ENCODE measurements at regions not wholly inside any gene's neighbourhood (a gene's known extent, or its start where the extent isn't known, plus 50 kb on each side); places are given as distances from the start of the nearest gene placed in this dataset.

DNA sequence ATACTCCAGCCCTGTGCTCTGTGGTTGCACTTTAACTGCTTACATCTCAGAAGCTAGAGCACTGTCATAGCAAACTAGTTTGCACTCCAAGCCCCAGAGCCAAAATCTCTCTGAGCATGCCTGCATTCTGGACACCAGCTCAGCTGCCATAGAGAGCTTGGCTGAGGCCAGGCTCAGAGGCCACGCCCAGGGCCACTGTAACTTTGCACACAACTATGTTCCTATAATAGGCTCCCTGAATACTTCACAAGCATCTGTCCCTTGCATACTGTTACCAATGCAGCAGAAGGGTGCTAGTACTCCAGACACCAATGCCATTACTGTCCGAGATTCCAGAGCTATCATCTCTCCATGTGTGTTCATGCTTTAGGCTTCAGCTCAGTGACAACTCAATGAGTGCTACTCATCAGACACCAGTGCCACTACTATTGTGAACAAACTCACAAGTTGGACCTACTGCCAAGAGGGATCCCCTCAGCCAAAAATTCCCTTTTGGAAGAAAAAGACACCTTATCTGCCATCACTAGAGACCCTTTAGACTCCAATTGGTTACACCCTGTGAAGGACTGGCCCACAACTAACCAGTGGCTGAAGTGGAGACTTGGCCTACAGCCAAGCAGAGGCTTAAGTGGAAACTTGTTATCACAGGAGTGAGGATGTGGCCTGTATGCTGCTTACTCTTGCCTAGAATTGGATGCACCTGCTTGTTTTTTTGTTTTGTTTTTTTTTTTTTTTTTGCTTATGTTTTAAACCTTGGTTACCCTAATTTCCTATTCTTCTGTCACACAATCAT lies 211.6 kb upstream of the MAGI2 start:
- TF ChIP-seq GATA3 (IDR thresholded peaks at IDR 0.05; ENCODE audit: low read depth, low read length): no peak
- no peak for TF ChIP-seq GATA2 (IDR thresholded peaks at IDR 0.05; ENCODE audit: low read depth, low read length)

All from SH-SY5Y (cell line).